Adrenal gland (tissue), 9 donors: ENCODE measurements at regions not wholly inside any gene's neighbourhood (a gene's known extent, or its start where the extent isn't known, plus 50 kb on each side); places are given as distances from the start of the nearest gene placed in this dataset.
A peak's percentile ranks its signal among the peaks of the same experiment; 100 is the strongest.

Experiments used
- DNase-seq, 7 donors: peaks; one replicate each; pipeline ENCODE4 v3.0.0-alpha.2; 2019 to 2020
- H3K27ac ChIP-seq, 5 donors: fragments of 200-600 bp; sonication (generic) in 4 of 5; 1 replicate in 3 of 5; 2 replicates in 2 of 5; pipeline versions ENCODE4 v1.5.1 to v1.8.0; 2016 to 2020; ENCODE audit warnings: mild to moderate bottlenecking in 1 of 5
- H3K27me3 ChIP-seq: fragments of 200-600 bp; 2 replicates; pipeline ENCODE4 v1.8.0; 2021
- H3K36me3 ChIP-seq, 2 donors: fragments of 200-600 bp; replicated peaks in 1 of 2; 1 replicate in 1 of 2; 2 replicates in 1 of 2; pipeline versions ENCODE4 v1.5.1 to v1.8.0; 2018 to 2022
- H3K4me1 ChIP-seq, 2 donors: fragments of 200-600 bp; replicated peaks in 1 of 2; 1 replicate in 1 of 2; 2 replicates in 1 of 2; pipeline versions ENCODE4 v1.5.1 to v1.8.0; 2018 to 2021
- H3K4me3 ChIP-seq, 4 donors: fragments of 200-600 bp; sonication (generic) in 3 of 4; one replicate each; pipeline ENCODE4 v1.5.1; 2016 to 2018
- H3K9me3 ChIP-seq, 3 donors: fragments of 200-600 bp; sonication (generic) in 1 of 3; replicated peaks in 1 of 3; 1 replicate in 2 of 3; 2 replicates in 1 of 3; pipeline versions ENCODE4 v1.5.1 to v1.8.0; 2016 to 2021
- POLR2A ChIP-seq, 2 donors: fragments of 450-650 bp; IDR thresholded peaks; one replicate each; pipeline ENCODE4 v1.6.1; 2017; ENCODE audit warnings: antibody characterized with exemption in 2 of 2, mild to moderate bottlenecking in 2 of 2, moderate library complexity in 1 of 2
- WGBS, 4 donors: extraction: QIAGEN DNeasy Blood & Tissue Kit in 2 of 4; methylation state at CpG; one replicate each; pipeline versions ENCODE4 v1.1.5 to v1.1.7; 2013 to 2017; 5-methylcytosine and 5-hydroxymethylcytosine counted together
- intact Hi-C, 2 donors: fragments of 100-400 bp; cut with DNase I; formaldehyde crosslinking; loops; one replicate each; pipeline versions ENCODE4 v1.14.1 to v1.15.0; 2022 to 2023
- TF ChIP-seq, protein P1 (sequence below), 6 experiments: fragments of 450-650 bp in 4 of 6; fragments of 200-600 bp in 2 of 6; sonication (generic) in 1 of 6; IDR thresholded peaks; 1 replicate in 5 of 6; 2 replicates in 1 of 6; pipeline versions ENCODE4 v1.5.1 to v1.8.0; 2016 to 2021; ENCODE audit warnings: antibody characterized with exemption in 6 of 6, mild to moderate bottlenecking in 2 of 6, moderate library complexity in 1 of 6
- donor health status: healthy with polysubstance abuse.
- donor health status: Bipolar disorder and iron deficiency.
- donor health status: DM: yes; HTN: yes; CAD: no.
- donor health status: DM: no; HTN: no; CAD: no.
- donor health status: DM: no; HTN: no; CAD: no.

- intact Hi-C loops = no loop called here
These were observed 369.2 kb upstream of the MCTP2 start for GRCh38 chr15:93861956-93862741.

DNA sequence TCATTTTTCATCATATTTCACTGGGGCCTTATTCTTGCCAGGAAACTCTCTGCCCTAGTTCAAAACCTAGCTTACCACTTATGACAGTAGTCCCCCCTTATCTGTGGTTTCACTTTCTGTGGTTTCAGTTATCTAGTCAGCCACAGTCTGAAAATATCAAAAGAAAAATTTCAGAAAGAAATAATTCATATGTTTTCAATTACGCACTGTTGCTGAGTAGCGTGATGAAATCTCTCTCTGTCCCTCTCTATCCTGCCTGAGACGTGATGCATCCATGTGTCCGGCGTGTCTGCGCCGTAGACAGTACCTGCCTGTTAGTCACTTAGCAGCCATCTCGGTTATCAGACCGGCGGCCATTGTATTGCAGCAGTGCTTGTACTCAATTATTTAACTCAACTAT is 369.9 kb upstream of the MCTP2 start:
- TF ChIP-seq POLR2A (IDR thresholded peaks at IDR 0.05) = no peak
- TF ChIP-seq, protein P1, sequence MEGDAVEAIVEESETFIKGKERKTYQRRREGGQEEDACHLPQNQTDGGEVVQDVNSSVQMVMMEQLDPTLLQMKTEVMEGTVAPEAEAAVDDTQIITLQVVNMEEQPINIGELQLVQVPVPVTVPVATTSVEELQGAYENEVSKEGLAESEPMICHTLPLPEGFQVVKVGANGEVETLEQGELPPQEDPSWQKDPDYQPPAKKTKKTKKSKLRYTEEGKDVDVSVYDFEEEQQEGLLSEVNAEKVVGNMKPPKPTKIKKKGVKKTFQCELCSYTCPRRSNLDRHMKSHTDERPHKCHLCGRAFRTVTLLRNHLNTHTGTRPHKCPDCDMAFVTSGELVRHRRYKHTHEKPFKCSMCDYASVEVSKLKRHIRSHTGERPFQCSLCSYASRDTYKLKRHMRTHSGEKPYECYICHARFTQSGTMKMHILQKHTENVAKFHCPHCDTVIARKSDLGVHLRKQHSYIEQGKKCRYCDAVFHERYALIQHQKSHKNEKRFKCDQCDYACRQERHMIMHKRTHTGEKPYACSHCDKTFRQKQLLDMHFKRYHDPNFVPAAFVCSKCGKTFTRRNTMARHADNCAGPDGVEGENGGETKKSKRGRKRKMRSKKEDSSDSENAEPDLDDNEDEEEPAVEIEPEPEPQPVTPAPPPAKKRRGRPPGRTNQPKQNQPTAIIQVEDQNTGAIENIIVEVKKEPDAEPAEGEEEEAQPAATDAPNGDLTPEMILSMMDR (IDR thresholded peaks at IDR 0.05) = no peak
- intact Hi-C loops = no loop called here
- H3K27me3 ChIP-seq = no peaks in the 10 kb centered on the region
- H3K36me3 ChIP-seq = no peaks in the 10 kb centered on the region
- H3K4me3 ChIP-seq = no peak overlapping the region
- DNase-seq = no peak
- peak overlapping the region in 2 of 5 donors; percentile 45 to 77 for H3K27ac ChIP-seq
- 82 to 89% (median 86%) methylated on average over 10 of the region's 10 CpGs for WGBS, 4 donors
- H3K9me3 ChIP-seq = no peaks in the 10 kb centered on the region
- H3K4me1 ChIP-seq = no peaks in the 10 kb centered on the region

More at GRCh38 chr15:93861956-93862741, 369.2 kb upstream of the MCTP2 start:
- Histone ChIP-seq H3K4me1 (no peaks in the 10 kb centered on the region), H3K27me3 (no peaks in the 10 kb centered on the region), H3K36me3 (no peaks in the 10 kb centered on the region), H3K4me3 (no peak overlapping the region), H3K27ac (peak overlapping the region in 4 of 5 donors; percentile 26 to 77 (median 44)), H3K9me3 (no peaks in the 10 kb centered on the region)
- TF ChIP-seq, protein P1 (IDR thresholded peaks at IDR 0.05) = no peak
- no peak for TF ChIP-seq POLR2A (IDR thresholded peaks at IDR 0.05)
- peak in 5 of 7 donors; percentile 19 to 43 (median 22) for DNase-seq
- 76 to 83% (median 80%) methylated on average over 5 of the region's 5 CpGs for WGBS, 4 donors

GRCh38 chr15:93860701-93861100 is 370.7 kb upstream of the MCTP2 start:
- Histone ChIP-seq H3K4me3 (no peak overlapping the region), H3K36me3 (no peaks in the 10 kb centered on the region), H3K4me1 (no peaks in the 10 kb centered on the region), H3K9me3 (no peaks in the 10 kb centered on the region), H3K27me3 (no peaks in the 10 kb centered on the region), H3K27ac (no peak overlapping the region)
- no peak for DNase-seq
- intact Hi-C loops = no loop called here
- 75 to 89% (median 82%) methylated on average over 4 of the region's 4 CpGs for WGBS, 4 donors
- no peak for TF ChIP-seq POLR2A (IDR thresholded peaks at IDR 0.05)
- TF ChIP-seq, protein P1 (IDR thresholded peaks at IDR 0.05) = no peak

DNA sequence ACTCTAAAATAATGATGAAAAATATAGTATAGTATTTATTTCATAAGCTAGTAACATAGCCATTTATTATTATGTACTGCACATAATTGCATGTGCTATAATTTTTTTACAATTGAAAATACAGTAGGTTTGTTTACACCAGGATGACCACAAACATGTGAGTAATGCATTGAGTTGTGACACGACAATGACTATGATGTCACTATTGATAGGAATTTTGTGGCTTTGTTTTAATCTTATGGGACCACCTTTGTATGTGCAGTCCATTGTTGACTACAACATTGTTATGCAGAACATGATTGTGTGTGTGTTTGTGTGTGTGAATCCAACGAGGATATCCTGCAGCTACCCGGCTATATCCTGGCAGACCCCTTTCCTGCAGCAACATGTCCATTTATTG is 372.2 kb upstream of the MCTP2 start:
- no peak for TF ChIP-seq POLR2A (IDR thresholded peaks at IDR 0.05)
- TF ChIP-seq, protein P1 (IDR thresholded peaks at IDR 0.05) = no peak
- Histone ChIP-seq H3K36me3 (no peaks in the 10 kb centered on the region), H3K4me3 (no peak overlapping the region), H3K27ac (no peak overlapping the region), H3K9me3 (no peaks in the 10 kb centered on the region), H3K4me1 (no peaks in the 10 kb centered on the region), H3K27me3 (no peaks in the 10 kb centered on the region)
- WGBS, 4 donors = 84 to 93% (median 87%) methylated on average over 3 of the region's 3 CpGs
- DNase-seq = no peak
- intact Hi-C loops = no loop called here
